HG03460 (cell line): ENCODE measurements at regions not wholly inside any gene's neighbourhood (a gene's known extent, or its start where the extent isn't known, plus 50 kb on each side); places are given as distances from the start of the nearest gene placed in this dataset.

Source experiments
- ATAC-seq: cut with Tn5 transposase; IDR thresholded peaks from one replicate; pipeline ENCODE4 v1.9.1; 2021; ENCODE audit not compliant: unreplicated experiment

- ATAC-seq: no peak
Observed at GRCh38 chr11:27783701-27784355, 83.6 kb upstream of the BDNF start.

- ATAC-seq: no peak
Observed at GRCh38 chr11:27777033-27777432, 76.8 kb upstream of the BDNF start.

GRCh38 chr11:27773884-27774283 lies 73.6 kb upstream of the BDNF start:
- ATAC-seq: no peak

- ATAC-seq: no peak
Observed at GRCh38 chr11:27771516-27771915, 71.3 kb upstream of the BDNF start.

- ATAC-seq: no peak
Observed at GRCh38 chr11:27770576-27770975, 70.3 kb upstream of the BDNF start.

- no peak for ATAC-seq
Observed at GRCh38 chr11:27763736-27764135, 63.5 kb upstream of the BDNF start.

- ATAC-seq: no peak
Observed at GRCh38 chr11:27761356-27761755, 61.1 kb upstream of the BDNF start.

GRCh38 chr11:27757953-27758352 lies 57.7 kb upstream of the BDNF start:
- ATAC-seq: no peak

- ATAC-seq: no peak
Observed at GRCh38 chr11:27754035-27755017, 54.1 kb upstream of the BDNF start.
